ENCODE measurements at regions not wholly inside any gene's neighbourhood (a gene's known extent, or its start where the extent isn't known, plus 50 kb on each side); places are given as distances from the start of the nearest gene placed in this dataset.

DNA sequence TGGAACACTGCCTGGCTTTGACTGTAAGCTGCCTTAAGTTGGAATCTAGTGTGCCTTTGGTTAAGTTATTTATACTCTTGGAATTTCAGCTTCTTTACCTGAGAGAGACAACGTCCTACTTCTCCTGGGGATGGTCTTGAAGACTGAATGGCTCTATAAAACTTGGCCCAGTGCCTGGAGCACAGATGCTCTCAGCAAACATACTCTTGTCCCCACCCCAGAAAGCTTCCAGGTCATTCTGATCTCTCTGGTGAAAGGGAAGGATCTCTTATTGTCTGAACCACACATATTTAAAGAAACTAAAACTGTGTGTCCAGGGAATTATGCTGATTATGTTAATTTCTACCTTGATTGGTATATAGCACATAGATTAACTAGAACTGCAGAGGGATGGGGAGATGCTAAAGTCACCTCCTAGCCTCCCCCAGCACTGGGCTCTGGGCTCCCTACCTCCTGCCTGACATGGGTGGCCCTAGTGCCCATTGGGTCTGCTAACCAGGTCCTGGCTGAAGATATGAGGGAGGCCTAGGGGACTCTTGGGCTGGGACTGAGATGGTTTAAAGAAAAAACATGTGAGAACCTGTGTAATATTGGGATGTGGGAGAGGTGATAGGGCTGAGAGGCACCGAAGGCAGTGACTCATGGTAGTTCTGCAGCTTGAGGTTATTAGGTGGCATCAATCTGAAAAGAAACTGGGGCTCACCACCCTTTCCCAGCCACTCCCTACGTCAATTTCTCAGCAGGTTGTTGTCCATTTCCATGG lies 171.0 kb downstream of the RPLP1 start:
- 62 to 73% methylated on average over 3 of the region's 3 CpGs for WGBS, 2 donors
- H3K27ac ChIP-seq: no peak overlapping the region
- DNase-seq: no peak
- H3K36me3 ChIP-seq: no peaks in the 10 kb centered on the region
- no peaks in the 10 kb centered on the region for H3K9me3 ChIP-seq
- no peak overlapping the region for H3K4me3 ChIP-seq
- H3K27me3 ChIP-seq: no peaks in the 10 kb centered on the region
- TF ChIP-seq EP300 (IDR thresholded peaks at IDR 0.05) (no peak), POLR2A (IDR thresholded peaks at IDR 0.05) (no peak), POLR2AphosphoS5 (IDR thresholded peaks at IDR 0.05) (no peak)
- TF ChIP-seq, protein P1, sequence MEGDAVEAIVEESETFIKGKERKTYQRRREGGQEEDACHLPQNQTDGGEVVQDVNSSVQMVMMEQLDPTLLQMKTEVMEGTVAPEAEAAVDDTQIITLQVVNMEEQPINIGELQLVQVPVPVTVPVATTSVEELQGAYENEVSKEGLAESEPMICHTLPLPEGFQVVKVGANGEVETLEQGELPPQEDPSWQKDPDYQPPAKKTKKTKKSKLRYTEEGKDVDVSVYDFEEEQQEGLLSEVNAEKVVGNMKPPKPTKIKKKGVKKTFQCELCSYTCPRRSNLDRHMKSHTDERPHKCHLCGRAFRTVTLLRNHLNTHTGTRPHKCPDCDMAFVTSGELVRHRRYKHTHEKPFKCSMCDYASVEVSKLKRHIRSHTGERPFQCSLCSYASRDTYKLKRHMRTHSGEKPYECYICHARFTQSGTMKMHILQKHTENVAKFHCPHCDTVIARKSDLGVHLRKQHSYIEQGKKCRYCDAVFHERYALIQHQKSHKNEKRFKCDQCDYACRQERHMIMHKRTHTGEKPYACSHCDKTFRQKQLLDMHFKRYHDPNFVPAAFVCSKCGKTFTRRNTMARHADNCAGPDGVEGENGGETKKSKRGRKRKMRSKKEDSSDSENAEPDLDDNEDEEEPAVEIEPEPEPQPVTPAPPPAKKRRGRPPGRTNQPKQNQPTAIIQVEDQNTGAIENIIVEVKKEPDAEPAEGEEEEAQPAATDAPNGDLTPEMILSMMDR (IDR thresholded peaks at IDR 0.05): no peak
- H3K4me1 ChIP-seq: no peaks in the 10 kb centered on the region
- intact Hi-C loops (cut with DNase I): no loop called here

GRCh38 chr15:69624155-69624520 lies 171.5 kb downstream of the RPLP1 start:
- Histone ChIP-seq H3K36me3 (no peaks in the 10 kb centered on the region), H3K27me3 (no peaks in the 10 kb centered on the region), H3K9me3 (no peaks in the 10 kb centered on the region), H3K27ac (no peak overlapping the region), H3K4me1 (no peaks in the 10 kb centered on the region), H3K4me3 (no peak overlapping the region)
- no peak for DNase-seq
- intact Hi-C loops (cut with DNase I): no loop called here
- TF ChIP-seq POLR2A (IDR thresholded peaks at IDR 0.05) (no peak), POLR2AphosphoS5 (IDR thresholded peaks at IDR 0.05) (no peak), EP300 (IDR thresholded peaks at IDR 0.05) (no peak)
- TF ChIP-seq, protein P1 (IDR thresholded peaks at IDR 0.05): no peak
- 56 to 88% methylated on average over 2 of the region's 2 CpGs for WGBS, 2 donors

GRCh38 chr15:69624816-69625215 lies 172.2 kb downstream of the RPLP1 start:
- WGBS, 2 donors: 92 to 96% methylated on average over 3 of the region's 3 CpGs
- intact Hi-C loops (cut with DNase I): no loop called here
- Histone ChIP-seq H3K4me3 (no peak overlapping the region), H3K9me3 (no peaks in the 10 kb centered on the region), H3K27ac (no peak overlapping the region), H3K27me3 (no peaks in the 10 kb centered on the region), H3K36me3 (no peaks in the 10 kb centered on the region), H3K4me1 (no peaks in the 10 kb centered on the region)
- DNase-seq: no peak
- no peak for TF ChIP-seq POLR2A (IDR thresholded peaks at IDR 0.05)
- TF ChIP-seq EP300 (IDR thresholded peaks at IDR 0.05): no peak
- TF ChIP-seq, protein P1 (IDR thresholded peaks at IDR 0.05): no peak
- TF ChIP-seq POLR2AphosphoS5 (IDR thresholded peaks at IDR 0.05): no peak

DNA sequence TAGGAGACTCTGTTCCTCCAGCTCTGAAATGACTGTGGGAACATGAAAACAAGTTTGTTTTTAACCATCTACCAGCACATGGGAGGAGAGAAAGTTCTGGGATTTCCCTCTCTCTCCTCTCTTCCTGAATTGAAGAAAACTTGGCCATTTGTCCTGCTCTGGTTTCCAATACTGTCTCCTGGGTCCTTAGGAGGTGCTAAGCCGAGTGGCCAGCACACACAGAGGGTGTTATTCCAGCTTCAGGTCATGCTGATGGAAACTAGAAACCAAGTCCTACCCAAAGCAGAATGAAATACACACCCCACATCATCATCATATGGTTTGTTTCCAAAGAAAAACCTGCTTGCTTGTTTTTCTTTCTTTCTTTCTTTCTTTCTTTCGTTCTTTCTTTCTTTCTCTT lies 172.7 kb downstream of the RPLP1 start:
- no peak for TF ChIP-seq POLR2A (IDR thresholded peaks at IDR 0.05)
- TF ChIP-seq EP300 (IDR thresholded peaks at IDR 0.05): no peak
- TF ChIP-seq POLR2AphosphoS5 (IDR thresholded peaks at IDR 0.05): no peak
- TF ChIP-seq, protein P1 (IDR thresholded peaks at IDR 0.05): no peak
- Histone ChIP-seq H3K27me3 (no peaks in the 10 kb centered on the region), H3K27ac (no peak overlapping the region), H3K36me3 (no peaks in the 10 kb centered on the region), H3K9me3 (no peaks in the 10 kb centered on the region), H3K4me1 (no peaks in the 10 kb centered on the region), H3K4me3 (no peak overlapping the region)
- DNase-seq: no peak
- intact Hi-C loops (cut with DNase I): no loop called here
- WGBS, 2 donors: 42 to 44% methylated on average over 2 of the region's 2 CpGs

Measured in sigmoid colon (tissue), 6 donors.